Thymus (tissue), 11 donors: ENCODE measurements at regions not wholly inside any gene's neighbourhood (a gene's known extent, or its start where the extent isn't known, plus 50 kb on each side); places are given as distances from the start of the nearest gene placed in this dataset.

Source experiments
- DNase-seq, 9 donors: peaks; one replicate each; pipeline ENCODE4 v3.0.0-alpha.2; 2013; ENCODE audit warnings: low spot score in 9 of 9, low read depth in 6 of 9, missing footprints in 1 of 9
- H3K27ac ChIP-seq, 2 donors: one replicate each; pipeline ENCODE4 v1.5.1; 2013; ENCODE audit warnings: control low read depth in 1 of 2, low read depth in 1 of 2, low read length in 1 of 2, mild to moderate bottlenecking in 1 of 2, moderate library complexity in 1 of 2
- H3K27me3 ChIP-seq, 2 donors: one replicate each; pipeline ENCODE4 v1.5.1; 2013; ENCODE audit warnings: low read length in 1 of 2; ENCODE audit not compliant: control insufficient read depth in 2 of 2, insufficient read depth in 1 of 2
- H3K36me3 ChIP-seq, 2 donors: one replicate each; pipeline ENCODE4 v1.5.1; 2013; ENCODE audit warnings: low read length in 1 of 2, mild to moderate bottlenecking in 1 of 2, moderate library complexity in 1 of 2; ENCODE audit not compliant: control insufficient read depth in 2 of 2, insufficient read depth in 2 of 2
- H3K4me1 ChIP-seq, 2 donors: one replicate each; pipeline ENCODE4 v1.5.1; 2013; ENCODE audit warnings: low read length in 2 of 2; ENCODE audit not compliant: control insufficient read depth in 2 of 2, insufficient read depth in 2 of 2
- H3K4me3 ChIP-seq, 2 donors: one replicate each; pipeline ENCODE4 v1.5.1; 2013; ENCODE audit warnings: low read length in 2 of 2, control low read depth in 1 of 2, mild to moderate bottlenecking in 1 of 2
- H3K9me3 ChIP-seq, 2 donors: one replicate each; pipeline ENCODE4 v1.5.1; 2013; ENCODE audit warnings: low read length in 1 of 2, mild to moderate bottlenecking in 1 of 2; ENCODE audit not compliant: control insufficient read depth in 2 of 2, insufficient read depth in 1 of 2
- WGBS: extraction: QIAGEN DNeasy Blood & Tissue Kit; methylation state at CpG from one replicate; pipeline ENCODE4 v1.1.7; 2013; 5-methylcytosine and 5-hydroxymethylcytosine counted together
- donor health status: healthy.

- H3K4me3 ChIP-seq: no peak overlapping the region
- peak overlapping the region in 1 of 2 donors; percentile 40 for H3K27ac ChIP-seq
- no peaks in the 10 kb centered on the region for H3K4me1 ChIP-seq
- no peaks in the 10 kb centered on the region for H3K36me3 ChIP-seq
- no peaks in the 10 kb centered on the region for H3K27me3 ChIP-seq
- no peak for DNase-seq
- no peaks in the 10 kb centered on the region for H3K9me3 ChIP-seq
- 71% methylated on average over 6 of the region's 6 CpGs for WGBS
Observed at GRCh38 chr1:56424744-56425493, 154.4 kb downstream of the PLPP3 start.

- Histone ChIP-seq H3K4me3 (no peak overlapping the region), H3K9me3 (no peaks in the 10 kb centered on the region)
- whole genome bisulfite sequencing: 81% methylated on average over 4 of the region's 4 CpGs
Observed at GRCh38 chr1:56423716-56424115, 155.6 kb downstream of the PLPP3 start.

GRCh38 chr1:56418151-56418631 is 161.2 kb downstream of the PLPP3 start:
- H3K27ac ChIP-seq: no peak overlapping the region
- 76% methylated on average over 6 of the region's 6 CpGs for WGBS
- no peak for DNase-seq

More at GRCh38 chr1:56423716-56424115, 155.6 kb downstream of the PLPP3 start:
- no peak for DNase-seq
- Histone ChIP-seq H3K27ac (no peak overlapping the region), H3K27me3 (no peaks in the 10 kb centered on the region), H3K36me3 (no peaks in the 10 kb centered on the region), H3K4me1 (no peaks in the 10 kb centered on the region)

GRCh38 chr1:56417646-56418045 is 161.7 kb downstream of the PLPP3 start:
- no peaks in the 10 kb centered on the region for H3K27me3 ChIP-seq
- no peak overlapping the region for H3K27ac ChIP-seq
- no peaks in the 10 kb centered on the region for H3K9me3 ChIP-seq
- no peaks in the 10 kb centered on the region for H3K36me3 ChIP-seq
- WGBS: 97% methylated on average over 4 of the region's 4 CpGs
- no peak for DNase-seq
- peaks cover 0 to 12% of the 10 kb centered on the region in 2 donors for H3K4me1 ChIP-seq
- H3K4me3 ChIP-seq: no peak overlapping the region

More at GRCh38 chr1:56418151-56418631, 161.2 kb downstream of the PLPP3 start:
- Histone ChIP-seq H3K36me3 (no peaks in the 10 kb centered on the region), H3K4me3 (no peak overlapping the region), H3K9me3 (no peaks in the 10 kb centered on the region), H3K4me1 (peaks cover 0 to 12% of the 10 kb centered on the region in 2 donors), H3K27me3 (no peaks in the 10 kb centered on the region)

GRCh38 chr1:56416495-56416894 is 162.9 kb downstream of the PLPP3 start:
- H3K9me3 ChIP-seq: no peaks in the 10 kb centered on the region
- DNase-seq: no peak
- WGBS: 94% methylated on average over 2 of the region's 2 CpGs
- no peaks in the 10 kb centered on the region for H3K27me3 ChIP-seq
- H3K4me1 ChIP-seq: peaks cover 0 to 12% of the 10 kb centered on the region in 2 donors
- no peak overlapping the region for H3K27ac ChIP-seq
- no peaks in the 10 kb centered on the region for H3K36me3 ChIP-seq
- H3K4me3 ChIP-seq: no peak overlapping the region

GRCh38 chr1:56415720-56416119 is 163.6 kb downstream of the PLPP3 start:
- no peaks in the 10 kb centered on the region for H3K27me3 ChIP-seq
- peaks cover 0 to 12% of the 10 kb centered on the region in 2 donors for H3K4me1 ChIP-seq
- no peak overlapping the region for H3K4me3 ChIP-seq
- H3K36me3 ChIP-seq: no peaks in the 10 kb centered on the region
- no peak overlapping the region for H3K27ac ChIP-seq
- no peaks in the 10 kb centered on the region for H3K9me3 ChIP-seq
- WGBS: 93% methylated on average over 4 of the region's 4 CpGs
- no peak for DNase-seq

GRCh38 chr1:56415258-56415657 is 164.1 kb downstream of the PLPP3 start:
- whole genome bisulfite sequencing: 83% methylated on average over 3 of the region's 3 CpGs
- DNase-seq: no peak
- H3K27ac ChIP-seq: peak overlapping the region in 1 of 2 donors; percentile 38
- no peaks in the 10 kb centered on the region for H3K9me3 ChIP-seq
- H3K36me3 ChIP-seq: no peaks in the 10 kb centered on the region
- H3K4me1 ChIP-seq: peaks cover 0 to 12% of the 10 kb centered on the region in 2 donors
- H3K27me3 ChIP-seq: no peaks in the 10 kb centered on the region
- H3K4me3 ChIP-seq: no peak overlapping the region

- Histone ChIP-seq H3K27me3 (no peaks in the 10 kb centered on the region), H3K36me3 (no peaks in the 10 kb centered on the region), H3K4me3 (no peak overlapping the region), H3K4me1 (peaks cover 0 to 12% of the 10 kb centered on the region in 2 donors), H3K9me3 (no peaks in the 10 kb centered on the region), H3K27ac (peak overlapping the region; percentile 38 to 47)
- peak in 1 of 9 donors; percentile 16 for DNase-seq
- WGBS: 89% methylated on average over 9 of the region's 9 CpGs
Observed at GRCh38 chr1:56414728-56415224, 164.6 kb downstream of the PLPP3 start.

- WGBS: 80% methylated on average over 7 of the region's 7 CpGs
- H3K36me3 ChIP-seq: no peaks in the 10 kb centered on the region
- H3K9me3 ChIP-seq: no peaks in the 10 kb centered on the region
- no peak overlapping the region for H3K4me3 ChIP-seq
- DNase-seq: no peak
- peaks cover 0 to 12% of the 10 kb centered on the region in 2 donors for H3K4me1 ChIP-seq
- no peak overlapping the region for H3K27ac ChIP-seq
- H3K27me3 ChIP-seq: no peaks in the 10 kb centered on the region
Observed at GRCh38 chr1:56413671-56414199, 165.6 kb downstream of the PLPP3 start.
